B cell (primary cell): ENCODE measurements at regions not wholly inside any gene's neighbourhood (a gene's known extent, or its start where the extent isn't known, plus 50 kb on each side); places are given as distances from the start of the nearest gene placed in this dataset.

Experiments used
- ATAC-seq: fragments of 200-7000 bp; cut with Tn5 transposase; one replicate; pipeline ENCODE4 v1.10.0; 2021; ENCODE audit warnings: low read depth, mild to moderate bottlenecking, moderate number of reproducible peaks, moderate library complexity
- CTCF ChIA-PET: fragments of 350-600 bp; sonication (Branson Sonifier 250); formaldehyde crosslinking; loops from one replicate; lab custom pipeline; 2021; ENCODE audit warnings: antibody characterized with exemption, inconsistent platforms; lab: Charles Lee
- POLR2A ChIA-PET: fragments of 350-600 bp; sonication (Branson Sonifier 250); formaldehyde crosslinking; loops from one replicate; lab custom pipeline; 2021; ENCODE audit warnings: antibody characterized with exemption; lab: Charles Lee
- DNase-seq: peaks from one replicate; pipeline ENCODE4 v3.0.0; 2013
- H2AFZ ChIP-seq: 2 replicates; pipeline ENCODE4 v1.6.1; 2012; ENCODE audit warnings: mild to moderate bottlenecking, low read depth, low read length; ENCODE audit not compliant: insufficient read depth, poor library complexity, severe bottlenecking
- H3K27ac ChIP-seq, 2 donors: 1 replicate in 1 of 2; 2 replicates in 1 of 2; pipeline ENCODE4 v1.5.1; 2012 to 2013; ENCODE audit warnings: low read length in 2 of 2, mild to moderate bottlenecking in 2 of 2, moderate library complexity in 1 of 2
- H3K27me3 ChIP-seq, 4 experiments: fragments of 200-600 bp in 1 of 4; sonication (generic) in 1 of 4; replicated peaks in 1 of 4; 1 replicate in 2 of 4; 2 replicates in 2 of 4; pipeline versions ENCODE4 v1.6.1 to v1.7.0; 2013 to 2016; ENCODE audit warnings: low read length in 3 of 4, mild to moderate bottlenecking in 2 of 4, mixed read lengths in 1 of 4, moderate library complexity in 1 of 4; ENCODE audit not compliant: insufficient read depth in 4 of 4, control insufficient read depth in 3 of 4; ENCODE audit errors: control extremely low read depth in 1 of 4
- H3K36me3 ChIP-seq, 2 experiments: replicated peaks in 1 of 2; 1 replicate in 1 of 2; 2 replicates in 1 of 2; pipeline versions ENCODE4 v1.6.1 to v1.7.1; 2013; ENCODE audit warnings: low read length in 1 of 2; ENCODE audit not compliant: insufficient read depth in 2 of 2, control insufficient read depth in 1 of 2; ENCODE audit errors: control extremely low read depth in 1 of 2, extremely low read depth in 1 of 2
- H3K4me1 ChIP-seq, 2 donors: fragments of 200-600 bp in 1 of 2; sonication (generic) in 1 of 2; 1 replicate in 1 of 2; 2 replicates in 1 of 2; pipeline versions ENCODE4 v1.5.1 to v1.6.1; 2013 to 2017; ENCODE audit warnings: low read length in 2 of 2; ENCODE audit not compliant: control insufficient read depth in 2 of 2, insufficient read depth in 2 of 2
- H3K4me2 ChIP-seq: replicated peaks from 2 replicates; pipeline ENCODE3; 2012; ENCODE audit warnings: mild to moderate bottlenecking, low read depth, low read length; ENCODE audit not compliant: poor library complexity, severe bottlenecking
- H3K4me3 ChIP-seq, 5 experiments: fragments of 200-600 bp in 1 of 5; sonication (generic) in 1 of 5; 1 replicate in 3 of 5; 2 replicates in 2 of 5; pipeline versions ENCODE4 v1.5.1 to v1.7.0; 2011 to 2016; ENCODE audit warnings: low read length in 4 of 5, mild to moderate bottlenecking in 4 of 5, low read depth in 2 of 5, control low read depth in 1 of 5, moderate library complexity in 1 of 5; ENCODE audit not compliant: insufficient read depth in 1 of 5; ENCODE audit errors: control extremely low read depth in 1 of 5, extremely low read depth in 1 of 5
- H3K79me2 ChIP-seq: fragments of 200-600 bp; sonication (generic); one replicate; pipeline ENCODE4 v1.6.0; 2016; ENCODE audit warnings: low read length; ENCODE audit not compliant: control insufficient read depth, insufficient read depth
- H3K9ac ChIP-seq: fragments of 200-600 bp; sonication (generic); 2 replicates; pipeline ENCODE4 v1.6.1; 2017; ENCODE audit warnings: mild to moderate bottlenecking, low read length, moderate library complexity
- H3K9me3 ChIP-seq, 3 donors: one replicate each; pipeline versions ENCODE4 v1.6.1 to v1.7.1; 2013; ENCODE audit warnings: low read length in 2 of 3; ENCODE audit not compliant: control insufficient read depth in 2 of 3, insufficient read depth in 1 of 3; ENCODE audit errors: control extremely low read depth in 1 of 3
- H4K20me1 ChIP-seq: 2 replicates; pipeline ENCODE4 v1.6.0; 2012; ENCODE audit warnings: mild to moderate bottlenecking, low read length; ENCODE audit not compliant: insufficient read depth, control insufficient read depth, poor library complexity, severe bottlenecking
- H3K27ac Mint-ChIP-seq: one replicate; pipeline ENCODE4 v1.8.0; 2021; ENCODE audit warnings: mixed read lengths
- H3K27me3 Mint-ChIP-seq: one replicate; pipeline ENCODE4 v1.8.0; 2021; ENCODE audit warnings: mixed read lengths
- H3K4me1 Mint-ChIP-seq: one replicate; pipeline ENCODE4 v1.8.0; 2021; ENCODE audit warnings: mixed read lengths
- H3K4me3 Mint-ChIP-seq: one replicate; pipeline ENCODE4 v1.8.0; 2021; ENCODE audit warnings: mixed read lengths
- H3K9me3 Mint-ChIP-seq: one replicate; pipeline ENCODE4 v1.8.0; 2022; ENCODE audit warnings: mixed read lengths; ENCODE audit not compliant: insufficient read depth
- EZH2 ChIP-seq: IDR thresholded peaks from 2 replicates; pipeline ENCODE4 v1.6.1; 2012; ENCODE audit warnings: borderline replicate concordance, low read depth, mild to moderate bottlenecking, moderate library complexity, low read length; ENCODE audit not compliant: insufficient read depth, poor library complexity, severe bottlenecking
- WGBS: methylation state at CpG from one replicate; pipeline ENCODE4 v1.1.5; 2013; ENCODE audit warnings: missing lambda C conversion rate; ENCODE audit not compliant: insufficient coverage; 5-methylcytosine and 5-hydroxymethylcytosine counted together
- intact Hi-C: fragments of 100-400 bp; cut with micrococcal nuclease; formaldehyde crosslinking; loops from one replicate; pipeline ENCODE4 v1.10.0; 2022
- TF ChIP-seq, protein P1 (sequence below): fragments of 200-600 bp; IDR thresholded peaks from one replicate; pipeline ENCODE4 v1.8.0; 2022; ENCODE audit warnings: antibody characterized with exemption, mild to moderate bottlenecking

DNA sequence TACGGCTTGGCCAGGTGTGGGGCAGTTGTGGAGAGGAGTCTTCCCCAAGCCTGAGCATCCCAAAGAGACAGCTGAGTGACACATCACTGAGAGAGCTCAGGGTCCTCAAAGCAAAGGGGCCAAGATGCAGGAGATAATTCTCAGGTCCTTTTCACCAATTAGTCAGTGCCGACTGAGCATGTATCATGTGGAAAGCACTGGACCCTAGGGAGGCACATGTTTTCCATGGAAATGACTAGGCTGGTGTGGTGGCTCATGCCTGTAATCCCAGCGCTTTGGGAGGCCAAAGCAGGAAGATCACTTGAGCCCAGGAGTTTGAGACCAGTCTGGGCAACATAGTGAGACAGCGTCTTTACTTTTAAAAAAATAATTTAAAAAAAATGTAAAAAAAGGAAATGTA, 67.3 kb upstream of the PRPS1 start:
- DNase-seq (no peak), ATAC-seq (no peak)
- no peaks in the 10 kb centered on the region for H3K36me3 ChIP-seq
- TF ChIP-seq, protein P1, sequence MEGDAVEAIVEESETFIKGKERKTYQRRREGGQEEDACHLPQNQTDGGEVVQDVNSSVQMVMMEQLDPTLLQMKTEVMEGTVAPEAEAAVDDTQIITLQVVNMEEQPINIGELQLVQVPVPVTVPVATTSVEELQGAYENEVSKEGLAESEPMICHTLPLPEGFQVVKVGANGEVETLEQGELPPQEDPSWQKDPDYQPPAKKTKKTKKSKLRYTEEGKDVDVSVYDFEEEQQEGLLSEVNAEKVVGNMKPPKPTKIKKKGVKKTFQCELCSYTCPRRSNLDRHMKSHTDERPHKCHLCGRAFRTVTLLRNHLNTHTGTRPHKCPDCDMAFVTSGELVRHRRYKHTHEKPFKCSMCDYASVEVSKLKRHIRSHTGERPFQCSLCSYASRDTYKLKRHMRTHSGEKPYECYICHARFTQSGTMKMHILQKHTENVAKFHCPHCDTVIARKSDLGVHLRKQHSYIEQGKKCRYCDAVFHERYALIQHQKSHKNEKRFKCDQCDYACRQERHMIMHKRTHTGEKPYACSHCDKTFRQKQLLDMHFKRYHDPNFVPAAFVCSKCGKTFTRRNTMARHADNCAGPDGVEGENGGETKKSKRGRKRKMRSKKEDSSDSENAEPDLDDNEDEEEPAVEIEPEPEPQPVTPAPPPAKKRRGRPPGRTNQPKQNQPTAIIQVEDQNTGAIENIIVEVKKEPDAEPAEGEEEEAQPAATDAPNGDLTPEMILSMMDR = no peak
- TF ChIP-seq EZH2 = no peak
- 100% methylated on average over 1 of the region's 4 CpGs for WGBS
- no peaks in the 10 kb centered on the region for H3K27me3 ChIP-seq
- no peak overlapping the region for H2AFZ ChIP-seq
- H3K9ac ChIP-seq = no peak overlapping the region
- ChIA-PET CTCF (no interaction called here), POLR2A (no interaction called here)
- H3K9me3 ChIP-seq = no peaks in the 10 kb centered on the region
- intact Hi-C loops = no loop called here
- no peaks in the 10 kb centered on the region for H3K79me2 ChIP-seq
- Mint-ChIP-seq H3K4me3 (no peak overlapping the region), H3K9me3 (no peaks in the 10 kb centered on the region), H3K4me1 (no peaks in the 10 kb centered on the region), H3K27me3 (no peaks in the 10 kb centered on the region), H3K27ac (no peak overlapping the region)
- H3K4me2 ChIP-seq = no peak overlapping the region
- no peak overlapping the region for H3K27ac ChIP-seq
- no peaks in the 10 kb centered on the region for H3K4me1 ChIP-seq
- H4K20me1 ChIP-seq = no peaks in the 10 kb centered on the region
- no peak overlapping the region for H3K4me3 ChIP-seq

GRCh38 chrX:107561468-107562215, 66.7 kb upstream of the PRPS1 start:
- CTCF ChIA-PET = no interaction called here
- WGBS = 43% methylated on average over 1 of the region's 7 CpGs
- H3K27me3 Mint-ChIP-seq = no peaks in the 10 kb centered on the region

More at GRCh38 chrX:107561468-107562215, 66.7 kb upstream of the PRPS1 start:
- no peak overlapping the region for H2AFZ ChIP-seq
- no peak overlapping the region for H3K4me3 ChIP-seq
- H3K36me3 ChIP-seq = no peaks in the 10 kb centered on the region
- POLR2A ChIA-PET = no interaction called here
- no peaks in the 10 kb centered on the region for H3K27me3 ChIP-seq
- no peaks in the 10 kb centered on the region for H3K79me2 ChIP-seq
- H3K9me3 ChIP-seq = no peaks in the 10 kb centered on the region
- H3K9ac ChIP-seq = no peak overlapping the region
- no peaks in the 10 kb centered on the region for H3K9me3 Mint-ChIP-seq
- no peaks in the 10 kb centered on the region for H3K4me1 Mint-ChIP-seq
- H3K4me2 ChIP-seq = no peak overlapping the region
- H3K4me1 ChIP-seq = no peaks in the 10 kb centered on the region
- ATAC-seq (no peak), DNase-seq (no peak)
- intact Hi-C loops = no loop called here
- TF ChIP-seq, protein P1 = no peak
- no peak for TF ChIP-seq EZH2
- no peaks in the 10 kb centered on the region for H4K20me1 ChIP-seq
- H3K27ac ChIP-seq = no peak overlapping the region
- H3K4me3 Mint-ChIP-seq = no peak overlapping the region
- no peak overlapping the region for H3K27ac Mint-ChIP-seq
